ENCODE measurements at regions not wholly inside any gene's neighbourhood (a gene's known extent, or its start where the extent isn't known, plus 50 kb on each side); places are given as distances from the start of the nearest gene placed in this dataset.

- Histone ChIP-seq H3K9me3 (ENCODE audit: insufficient read depth, low read depth, low read length) (no peaks in the 10 kb centered on the region), H3K4me1 (ENCODE audit: insufficient read depth, low read length, poor library complexity, severe bottlenecking) (no peaks in the 10 kb centered on the region)
These were observed 817.6 kb downstream of the CCSER2 start for GRCh38 chr10:85145966-85146365.

GRCh38 chr10:85147346-85148250 is 819.2 kb downstream of the CCSER2 start:
- no peaks in the 10 kb centered on the region for H3K27me3 ChIP-seq (ENCODE audit: insufficient read depth, low read length, poor library complexity, severe bottlenecking)
- H3K9ac ChIP-seq (ENCODE audit: low read depth, low read length, poor library complexity, severe bottlenecking), result no peak overlapping the region
- H3K9me3 ChIP-seq (ENCODE audit: insufficient read depth, low read depth, low read length), result no peaks in the 10 kb centered on the region
- H2AFZ ChIP-seq (ENCODE audit: low read length), result no peak overlapping the region
- H3K4me3 ChIP-seq (ENCODE audit: low read length, poor library complexity, severe bottlenecking), result no peak overlapping the region
- no peaks in the 10 kb centered on the region for H3K4me1 ChIP-seq (ENCODE audit: insufficient read depth, low read length, poor library complexity, severe bottlenecking)
- H3K9me2 ChIP-seq (replicated peaks; ENCODE audit: low read depth, low read length), result no peaks in the 10 kb centered on the region
- no peaks in the 10 kb centered on the region for H3K36me3 ChIP-seq (ENCODE audit: insufficient read depth, low read length)
- no peaks in the 10 kb centered on the region for H3F3A ChIP-seq (ENCODE audit: low read depth)
- no peak overlapping the region for H3K4me2 ChIP-seq (ENCODE audit: low read depth, low read length, poor library complexity, severe bottlenecking)
- H4K20me1 ChIP-seq (ENCODE audit: insufficient read depth, low read length, poor library complexity, severe bottlenecking), result no peaks in the 10 kb centered on the region
- TF ChIP-seq CTCF (conservative IDR thresholded peaks at IDR 0.05; ENCODE audit: low read length), result no peak
- TF ChIP-seq EZH2phosphoT487 (IDR thresholded peaks at IDR 0.05; ENCODE audit: borderline replicate concordance), result no peak
- no peaks in the 10 kb centered on the region for H3K79me2 ChIP-seq (ENCODE audit: insufficient read depth, low read length)

More at GRCh38 chr10:85145966-85146365, 817.6 kb downstream of the CCSER2 start:
- H3K9ac ChIP-seq (ENCODE audit: low read depth, low read length, poor library complexity, severe bottlenecking), result no peak overlapping the region
- H3K4me2 ChIP-seq (ENCODE audit: low read depth, low read length, poor library complexity, severe bottlenecking), result no peak overlapping the region
- no peaks in the 10 kb centered on the region for H3F3A ChIP-seq (ENCODE audit: low read depth)
- H3K27me3 ChIP-seq (ENCODE audit: insufficient read depth, low read length, poor library complexity, severe bottlenecking), result no peaks in the 10 kb centered on the region
- no peak overlapping the region for H3K4me3 ChIP-seq (ENCODE audit: low read length, poor library complexity, severe bottlenecking)
- no peak for TF ChIP-seq EZH2phosphoT487 (IDR thresholded peaks at IDR 0.05; ENCODE audit: borderline replicate concordance)
- no peak for TF ChIP-seq CTCF (conservative IDR thresholded peaks at IDR 0.05; ENCODE audit: low read length)
- no peaks in the 10 kb centered on the region for H3K79me2 ChIP-seq (ENCODE audit: insufficient read depth, low read length)
- H4K20me1 ChIP-seq (ENCODE audit: insufficient read depth, low read length, poor library complexity, severe bottlenecking), result no peaks in the 10 kb centered on the region
- H3K9me2 ChIP-seq (replicated peaks; ENCODE audit: low read depth, low read length), result no peaks in the 10 kb centered on the region
- H3K36me3 ChIP-seq (ENCODE audit: insufficient read depth, low read length), result no peaks in the 10 kb centered on the region
- H2AFZ ChIP-seq (ENCODE audit: low read length), result no peak overlapping the region

GRCh38 chr10:85148693-85149640 is 820.6 kb downstream of the CCSER2 start:
- Histone ChIP-seq H3K4me1 (ENCODE audit: insufficient read depth, low read length, poor library complexity, severe bottlenecking) (no peaks in the 10 kb centered on the region), H3K9me2 (replicated peaks; ENCODE audit: low read depth, low read length) (no peaks in the 10 kb centered on the region), H3K9me3 (ENCODE audit: insufficient read depth, low read depth, low read length) (no peaks in the 10 kb centered on the region), H3K4me2 (ENCODE audit: low read depth, low read length, poor library complexity, severe bottlenecking) (no peak overlapping the region), H3K36me3 (ENCODE audit: insufficient read depth, low read length) (no peaks in the 10 kb centered on the region), H3F3A (ENCODE audit: low read depth) (no peaks in the 10 kb centered on the region), H3K9ac (ENCODE audit: low read depth, low read length, poor library complexity, severe bottlenecking) (no peak overlapping the region), H3K4me3 (ENCODE audit: low read length, poor library complexity, severe bottlenecking) (no peak overlapping the region), H3K27me3 (ENCODE audit: insufficient read depth, low read length, poor library complexity, severe bottlenecking) (no peaks in the 10 kb centered on the region), H2AFZ (ENCODE audit: low read length) (no peak overlapping the region), H4K20me1 (ENCODE audit: insufficient read depth, low read length, poor library complexity, severe bottlenecking) (no peaks in the 10 kb centered on the region), H3K79me2 (ENCODE audit: insufficient read depth, low read length) (no peaks in the 10 kb centered on the region)
- TF ChIP-seq CTCF (conservative IDR thresholded peaks at IDR 0.05; ENCODE audit: low read length) (no peak), EZH2phosphoT487 (IDR thresholded peaks at IDR 0.05; ENCODE audit: borderline replicate concordance) (no peak)

Measured in Loucy (cell line).